Cerebellar cortex (tissue), 1 donor: ENCODE measurements at regions not wholly inside any gene's neighbourhood (a gene's known extent, or its start where the extent isn't known, plus 50 kb on each side); places are given as distances from the start of the nearest gene placed in this dataset.

Experiments
- DNase-seq: peaks from one replicate; pipeline ENCODE4 v3.0.0-alpha.2; 2015; ENCODE audit warnings: low spot score

DNA sequence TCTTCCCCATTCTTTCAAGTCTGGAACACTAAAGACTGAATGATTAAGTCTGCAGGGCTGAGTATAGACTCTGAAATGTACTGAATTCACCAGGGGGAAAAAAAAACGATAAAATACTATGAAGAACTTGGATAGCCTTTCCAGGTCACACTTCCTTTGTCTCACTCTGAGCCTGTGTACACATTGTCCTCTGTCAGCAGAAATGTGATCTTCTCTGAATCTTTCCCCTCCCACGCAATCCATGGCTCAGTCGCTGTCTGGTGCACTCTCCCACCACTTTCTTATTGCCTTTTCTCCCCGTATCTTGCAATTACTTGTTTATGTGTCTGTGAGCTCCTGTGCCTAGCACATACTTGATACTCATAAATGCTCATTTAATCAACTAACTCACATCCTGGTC lies 212.6 kb upstream of the RSPO3 start:
- no peak for DNase-seq

DNA sequence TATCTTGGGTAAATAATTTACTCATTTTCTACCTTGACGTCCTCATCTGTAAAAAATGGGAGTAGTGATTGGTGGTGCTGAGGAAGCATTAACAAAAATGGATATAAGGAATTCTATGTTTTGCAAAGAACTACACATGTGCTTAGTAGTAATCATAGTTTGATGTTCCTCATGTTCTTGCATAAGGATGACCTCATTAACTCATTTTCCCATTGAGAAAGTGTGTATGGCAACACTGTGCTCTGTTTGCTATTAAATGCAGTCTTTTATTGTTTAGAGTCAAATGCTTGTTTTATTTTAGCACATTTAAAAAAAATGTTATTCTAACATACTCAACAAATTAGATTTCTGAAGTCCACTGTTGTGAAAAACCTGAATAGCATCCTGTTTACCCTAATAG lies 211.2 kb upstream of the RSPO3 start:
- DNase-seq = no peak

DNA sequence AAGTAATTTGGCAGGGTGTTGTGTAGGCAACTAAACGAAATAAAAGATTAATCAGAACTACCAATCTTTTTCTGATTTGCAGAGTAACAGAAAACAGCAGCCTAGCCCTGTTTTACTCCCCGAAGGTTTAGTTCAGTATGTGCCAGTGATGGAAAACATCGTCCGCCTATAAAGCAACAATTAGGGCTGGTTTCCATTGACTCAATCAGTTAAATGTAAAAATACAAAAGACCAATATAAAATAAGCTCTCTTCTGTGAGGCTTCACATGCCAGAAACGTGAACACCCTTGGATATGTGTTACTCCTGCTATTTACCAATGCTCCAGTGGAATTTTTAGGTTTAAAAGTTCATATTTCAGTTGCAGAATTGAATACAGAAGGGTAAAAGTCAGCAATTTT lies 210.5 kb upstream of the RSPO3 start:
- no peak for DNase-seq

DNA sequence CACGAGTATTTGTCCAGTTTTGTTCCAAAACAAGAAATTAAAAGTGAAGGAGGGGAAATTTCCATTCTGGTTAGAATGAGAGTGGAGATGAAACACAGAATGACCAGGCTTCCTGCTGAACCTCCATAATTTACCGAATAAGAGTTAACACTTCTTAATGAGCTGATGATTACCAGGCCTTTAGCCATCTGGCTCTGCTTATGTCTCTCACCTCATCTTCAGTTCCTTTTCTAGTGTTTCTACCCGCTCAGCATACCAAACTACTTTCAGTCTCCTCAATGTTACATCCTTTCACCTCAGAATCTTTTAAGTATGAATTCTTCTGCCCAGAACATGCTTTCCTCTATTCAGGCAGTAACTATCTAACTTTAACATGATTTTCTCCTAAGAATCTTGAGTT lies 209.0 kb upstream of the RSPO3 start:
- DNase-seq = no peak

DNA sequence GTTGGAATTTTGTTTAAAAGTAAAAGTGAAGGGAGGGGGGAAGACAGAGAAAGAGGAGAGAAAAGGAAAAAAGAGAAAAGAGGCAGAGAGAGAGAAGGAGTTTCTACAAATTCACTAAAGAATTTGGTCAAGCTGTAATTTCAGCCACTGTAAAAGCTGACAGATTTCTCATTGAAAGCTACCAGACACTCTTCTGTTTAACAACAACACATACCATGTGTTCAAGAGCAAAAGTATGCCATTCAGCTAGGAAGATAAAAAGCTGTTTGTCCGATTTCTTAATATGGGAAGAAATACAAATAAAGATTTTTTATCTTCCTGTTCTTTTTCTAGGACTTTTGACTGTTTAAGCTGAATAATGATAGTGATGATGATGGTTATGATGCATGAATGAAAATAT lies 204.8 kb upstream of the RSPO3 start:
- DNase-seq = no peak

DNA sequence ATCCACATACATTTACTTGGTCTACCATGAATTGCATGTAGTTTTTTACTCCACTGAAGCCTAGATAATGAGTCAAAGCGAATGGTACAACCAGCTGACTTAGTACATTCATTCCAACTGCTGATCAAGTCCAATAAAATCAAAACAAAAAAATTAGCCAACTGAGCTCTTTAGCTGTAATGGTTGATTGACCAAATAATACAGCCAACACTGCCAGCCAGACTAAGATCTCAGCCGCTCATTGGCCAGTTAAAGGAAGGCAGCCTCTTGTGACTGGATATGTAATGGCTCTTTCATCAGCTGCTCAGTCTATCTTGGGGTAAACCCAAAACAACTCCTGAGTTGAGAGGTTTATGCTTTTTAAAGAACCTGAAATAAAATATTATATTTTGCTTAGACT lies 204.3 kb upstream of the RSPO3 start:
- no peak for DNase-seq

DNA sequence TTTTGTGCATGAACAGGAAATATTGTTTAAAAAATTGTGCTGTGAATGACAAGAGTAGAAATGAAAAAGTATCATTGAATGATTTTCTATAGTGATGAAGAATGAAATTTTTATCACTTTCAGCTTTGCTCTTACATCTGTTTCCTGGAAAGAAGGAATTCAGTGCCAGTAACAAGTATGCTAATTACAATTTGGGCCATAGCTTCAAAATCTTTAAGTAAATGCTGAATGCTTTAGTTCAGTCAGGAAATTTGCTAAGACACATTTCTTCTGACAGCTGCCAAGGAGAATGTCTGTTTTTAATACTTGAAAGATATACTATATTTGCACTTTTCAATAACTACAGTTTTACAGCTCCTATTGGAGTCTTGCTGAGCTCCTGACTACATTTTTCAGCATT lies 203.7 kb upstream of the RSPO3 start:
- DNase-seq = no peak

DNA sequence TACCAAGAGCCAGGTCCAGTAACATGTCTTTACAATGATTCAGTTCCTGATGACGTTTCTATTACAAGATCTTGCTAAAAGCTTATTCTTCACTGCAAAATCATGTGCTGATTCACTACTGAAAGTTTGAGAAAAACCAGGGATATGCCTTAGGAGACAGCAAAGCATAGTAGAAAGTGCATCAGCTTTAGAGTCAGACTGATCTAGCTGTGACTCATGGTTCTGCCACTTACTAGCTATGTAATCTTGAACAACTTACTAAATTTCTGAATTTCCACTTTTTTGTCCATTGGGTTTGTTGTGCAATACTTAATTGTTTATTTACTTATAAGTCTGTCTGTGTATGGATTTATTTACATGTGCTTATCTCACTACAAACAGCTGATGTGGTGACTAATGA lies 198.5 kb upstream of the RSPO3 start:
- no peak for DNase-seq

DNA sequence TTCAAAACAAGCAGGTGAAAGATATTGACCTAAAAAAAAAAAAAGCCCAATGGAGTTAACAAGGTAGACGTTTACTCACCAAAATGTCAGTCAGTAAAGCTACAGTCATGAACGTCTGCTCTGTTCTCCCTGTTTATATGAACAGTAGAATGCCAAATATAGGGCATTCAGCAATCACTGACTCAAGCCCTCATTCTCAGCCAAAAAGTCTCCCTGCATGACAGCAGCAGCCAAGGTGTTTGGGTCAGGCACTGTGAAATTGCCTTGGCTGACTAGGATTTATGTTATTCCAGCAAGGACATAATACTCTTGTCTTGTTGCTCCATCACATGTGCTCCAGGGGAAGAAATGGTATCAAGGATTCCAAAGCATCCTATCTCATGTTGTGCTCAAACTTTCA lies 194.7 kb upstream of the RSPO3 start:
- peak; percentile 81 for DNase-seq

DNA sequence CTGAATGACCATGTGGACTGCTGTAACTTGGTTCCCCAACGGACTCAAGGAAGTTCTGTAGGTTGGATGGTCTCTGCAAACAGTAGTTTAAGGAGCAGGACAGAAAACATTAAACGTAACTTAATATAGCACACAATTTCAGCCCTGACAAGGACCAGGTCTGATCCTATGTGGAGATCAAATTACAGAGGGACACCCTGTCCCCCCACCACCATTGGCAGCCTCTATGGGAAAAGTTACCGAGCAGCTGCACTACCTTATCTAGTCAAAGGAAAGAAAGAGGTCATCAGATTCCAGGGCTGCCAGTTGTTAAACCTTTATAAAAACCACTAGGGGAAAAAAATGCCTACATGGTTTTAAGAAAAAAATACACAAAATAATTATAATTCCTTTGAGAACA lies 191.5 kb upstream of the RSPO3 start:
- DNase-seq = no peak

DNA sequence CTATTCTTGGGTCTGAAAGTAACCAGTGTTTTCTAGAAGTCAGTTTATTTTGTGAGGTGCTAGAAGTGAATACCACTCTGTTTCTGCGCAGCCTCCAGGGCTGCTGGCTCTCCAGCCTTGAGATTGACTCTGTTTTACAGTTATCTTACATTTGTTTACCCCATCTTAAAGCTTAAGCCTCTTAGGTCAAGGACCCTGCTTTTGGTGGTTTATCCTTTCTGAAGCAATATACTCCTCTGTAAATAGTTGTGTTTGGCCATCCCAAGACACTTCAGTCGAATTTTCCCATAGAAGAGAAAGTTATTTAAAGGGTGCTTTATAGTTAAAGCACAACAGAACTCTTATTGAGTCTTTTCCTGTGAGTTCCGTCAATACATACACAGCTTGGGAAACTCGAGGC lies 190.6 kb upstream of the RSPO3 start:
- no peak for DNase-seq

DNA sequence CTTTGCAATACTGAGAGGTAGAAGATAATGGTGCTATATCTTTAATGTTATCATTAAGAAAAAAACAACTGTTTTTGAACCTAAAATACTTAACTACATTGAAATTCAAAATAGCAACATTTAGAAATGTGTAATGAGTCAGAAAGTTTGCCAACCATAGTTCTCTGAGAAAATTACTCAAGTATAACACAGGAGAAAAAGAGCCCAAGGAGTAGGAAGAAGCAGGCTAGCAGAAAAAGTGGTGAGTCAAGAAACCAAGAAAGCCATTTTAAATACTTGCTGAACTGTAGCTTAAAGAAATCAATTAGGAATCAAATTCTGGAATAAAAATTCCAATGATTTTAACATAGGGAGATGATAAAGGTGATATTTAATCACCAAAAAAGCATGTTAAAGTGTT lies 181.0 kb upstream of the RSPO3 start:
- no peak for DNase-seq

DNA sequence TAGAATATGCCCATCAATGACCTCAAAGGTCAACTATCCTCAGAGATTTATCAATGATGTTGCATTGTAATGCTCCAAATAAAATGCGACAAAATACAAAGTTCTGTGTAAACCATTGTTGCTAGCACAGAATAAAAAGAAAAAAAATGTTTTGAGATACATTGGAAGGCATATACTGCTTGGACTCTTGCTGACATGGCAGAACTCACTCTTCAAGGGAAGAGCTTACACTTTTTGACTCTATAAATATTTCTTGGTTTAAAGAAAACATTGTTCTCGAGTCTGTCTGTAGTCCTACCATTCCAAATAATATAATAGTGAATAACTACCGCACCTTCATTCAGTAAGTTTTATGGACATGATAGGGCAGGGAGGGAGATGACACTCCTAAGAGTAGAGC lies 178.7 kb upstream of the RSPO3 start:
- DNase-seq = no peak

DNA sequence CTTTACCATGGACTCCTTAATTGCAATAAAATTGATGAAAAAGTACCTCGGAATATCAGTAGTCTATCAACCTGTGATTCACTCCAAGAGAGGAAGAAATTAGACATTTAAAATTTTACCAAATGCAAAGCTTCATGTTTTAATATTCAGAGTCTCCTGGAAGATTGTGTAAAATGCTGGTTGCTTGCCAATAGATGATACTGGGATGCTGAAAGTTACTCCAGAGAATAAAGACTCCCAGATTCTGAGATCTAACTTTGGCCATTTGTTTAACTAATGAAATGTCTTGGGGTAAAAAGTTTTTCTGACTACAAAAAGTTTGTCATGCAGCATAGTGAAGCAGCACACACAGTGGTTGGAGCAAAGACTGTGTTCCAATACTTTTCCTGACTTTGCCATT lies 176.7 kb upstream of the RSPO3 start:
- DNase-seq = no peak

DNA sequence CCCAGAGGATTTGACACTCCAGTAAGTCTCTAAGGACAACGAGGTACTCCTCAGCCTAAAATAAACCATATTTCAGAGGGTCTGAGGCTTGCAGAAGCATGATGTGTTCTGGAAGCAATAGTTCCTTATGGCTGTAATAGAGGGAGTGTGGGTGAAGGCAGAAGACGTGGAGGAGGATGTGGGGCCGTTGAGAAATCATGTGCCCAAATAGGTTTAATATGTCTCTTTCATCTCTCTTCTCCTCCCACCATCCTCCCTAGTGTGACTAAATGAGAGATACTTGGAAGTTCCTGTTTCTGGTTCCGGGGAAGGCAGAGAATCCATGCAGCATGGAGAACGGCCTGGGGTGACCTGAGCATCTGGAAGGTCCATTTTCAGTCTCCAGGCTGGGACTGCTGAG lies 174.0 kb upstream of the RSPO3 start:
- no peak for DNase-seq

DNA sequence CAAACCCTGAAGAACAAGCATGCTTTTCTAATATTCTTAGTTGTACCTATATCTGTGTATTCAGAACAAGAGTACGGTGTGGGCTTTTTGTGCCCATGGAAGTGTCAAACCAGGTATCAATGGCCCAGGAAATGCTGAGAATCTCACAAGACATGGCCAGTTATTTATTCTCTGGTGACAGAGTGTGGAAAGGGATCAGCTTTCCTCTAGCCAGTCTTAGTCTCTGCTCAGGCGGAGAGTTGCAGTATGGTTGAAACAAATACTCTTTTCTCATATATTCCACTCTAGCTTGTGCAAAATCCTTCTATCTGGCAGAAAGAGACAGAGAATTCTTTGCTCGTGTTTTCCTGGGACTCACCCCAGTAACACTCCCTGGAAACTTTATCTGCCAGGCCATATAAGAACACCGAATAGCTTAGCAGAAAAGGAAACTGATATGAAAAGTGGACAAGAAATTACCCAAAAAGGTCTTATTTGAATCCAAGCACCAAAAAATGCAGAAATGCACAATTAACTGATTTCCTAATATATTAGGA lies 173.3 kb upstream of the RSPO3 start:
- no peak for DNase-seq

DNA sequence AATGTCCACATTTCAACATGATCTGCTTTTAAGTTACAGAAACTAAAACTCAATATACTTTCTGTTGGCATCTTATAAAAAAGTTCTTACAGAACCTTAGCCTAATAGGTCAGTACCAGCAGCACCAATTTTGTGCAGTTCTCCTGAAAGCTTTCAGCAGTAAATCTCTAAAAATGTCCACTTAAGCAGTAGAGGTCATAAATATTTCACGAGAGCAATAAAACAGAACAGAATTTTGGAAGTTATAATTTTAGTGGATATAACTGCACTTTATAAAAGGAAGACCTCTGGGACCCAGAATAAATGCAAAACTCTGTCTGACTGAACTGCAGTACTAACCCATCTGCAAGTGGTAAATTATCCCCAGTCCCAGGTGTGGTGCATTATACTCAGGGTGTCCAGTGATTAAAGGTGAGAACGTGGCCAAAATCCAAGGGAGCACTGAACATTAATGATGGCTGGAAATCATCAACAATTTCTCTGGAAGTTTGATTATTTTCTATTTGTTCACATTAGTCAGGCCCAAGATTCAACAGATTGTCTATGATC lies 172.6 kb upstream of the RSPO3 start:
- DNase-seq = no peak

DNA sequence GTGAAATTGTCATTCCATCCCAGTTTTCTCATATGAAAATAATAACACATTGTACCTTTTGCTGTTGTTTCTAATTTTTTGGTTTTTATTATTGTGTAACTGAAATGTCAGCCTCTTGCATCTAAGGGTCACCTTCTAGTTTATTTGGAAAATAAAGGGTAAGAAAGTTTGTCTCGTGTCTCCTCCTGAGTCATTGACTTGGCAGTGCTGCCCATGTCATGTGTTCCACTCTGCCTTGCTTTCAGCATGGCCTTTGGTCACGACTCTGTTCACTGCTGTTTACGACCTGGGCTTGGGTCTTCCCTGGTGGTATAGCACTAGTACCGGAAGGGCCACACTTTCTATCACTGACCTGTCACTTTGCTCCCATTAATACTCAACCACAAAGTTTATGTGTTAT lies 171.4 kb upstream of the RSPO3 start:
- DNase-seq = no peak

DNA sequence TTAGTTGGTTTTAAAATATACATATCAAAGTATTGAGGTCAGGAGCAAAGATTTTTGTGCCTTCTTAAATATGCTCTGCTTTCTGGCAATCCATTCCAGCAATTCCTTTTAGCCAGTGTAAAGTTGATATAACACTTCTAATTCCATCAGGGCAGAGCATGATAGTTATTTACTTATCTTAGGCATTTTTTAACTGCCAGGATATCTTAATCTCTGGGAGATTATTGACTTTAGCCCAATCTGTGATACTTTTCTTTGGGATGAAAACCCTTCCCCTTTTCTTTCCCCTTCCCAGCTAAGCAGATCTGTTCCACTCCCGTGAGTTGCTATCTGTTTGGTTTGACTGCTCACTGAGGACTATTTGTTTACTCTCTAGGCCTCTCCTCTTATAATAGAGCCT lies 168.7 kb upstream of the RSPO3 start:
- DNase-seq = no peak

DNA sequence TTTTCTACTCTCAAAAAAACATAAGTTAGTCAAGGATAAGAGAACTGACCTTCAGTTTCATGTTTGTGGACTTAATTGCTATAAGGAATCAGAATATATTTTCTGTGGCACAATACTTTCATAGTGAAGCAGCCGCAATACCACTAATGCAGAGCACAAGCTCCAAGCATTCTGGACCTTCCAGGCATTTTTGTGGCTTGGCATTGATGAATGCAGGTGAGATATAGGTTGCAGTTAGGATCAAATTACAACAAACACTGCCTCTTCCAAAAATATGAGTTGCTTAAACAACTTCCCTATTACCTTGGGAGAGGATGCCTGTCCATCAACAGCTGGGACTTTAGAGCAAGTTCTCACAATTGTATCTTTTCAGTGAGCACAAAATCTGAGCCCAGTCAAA lies 162.8 kb upstream of the RSPO3 start:
- no peak for DNase-seq

DNA sequence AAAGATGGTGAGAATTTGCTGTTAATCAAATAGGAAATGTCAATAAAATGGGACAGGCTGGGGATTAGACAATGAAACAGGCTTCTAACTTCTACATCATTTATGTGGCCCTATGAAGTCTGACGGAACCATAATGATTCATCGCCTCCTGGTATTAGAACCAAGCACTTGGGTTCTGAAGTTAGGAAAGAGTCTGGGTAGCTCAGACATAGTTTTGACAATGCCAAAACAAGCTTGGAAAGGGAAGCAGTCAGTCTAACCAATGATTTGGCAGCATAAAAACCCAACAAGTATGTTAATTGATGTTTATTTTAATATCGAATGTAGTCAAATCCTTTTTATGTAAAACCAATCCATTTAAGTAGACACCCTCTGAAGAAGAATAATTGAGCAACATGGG lies 160.8 kb upstream of the RSPO3 start:
- no peak for DNase-seq

DNA sequence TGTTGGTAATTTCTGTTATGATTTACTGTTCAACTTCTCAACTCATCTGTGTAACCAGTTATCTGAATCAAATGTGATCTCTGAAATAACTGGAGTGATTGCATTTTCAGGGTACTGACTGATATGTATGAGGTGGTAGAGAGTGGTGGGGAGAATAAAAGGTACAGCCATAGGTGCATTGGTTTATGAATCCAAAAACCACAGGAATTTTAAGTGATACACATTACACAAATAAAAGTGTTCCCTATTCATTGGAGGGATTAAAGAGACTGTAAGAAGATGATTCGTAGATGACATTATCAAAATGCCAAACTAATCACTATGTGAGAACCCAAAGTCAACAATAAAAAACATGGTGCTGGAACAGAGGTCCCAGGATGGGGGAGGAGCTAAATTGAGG lies 158.7 kb upstream of the RSPO3 start:
- DNase-seq = no peak

DNA sequence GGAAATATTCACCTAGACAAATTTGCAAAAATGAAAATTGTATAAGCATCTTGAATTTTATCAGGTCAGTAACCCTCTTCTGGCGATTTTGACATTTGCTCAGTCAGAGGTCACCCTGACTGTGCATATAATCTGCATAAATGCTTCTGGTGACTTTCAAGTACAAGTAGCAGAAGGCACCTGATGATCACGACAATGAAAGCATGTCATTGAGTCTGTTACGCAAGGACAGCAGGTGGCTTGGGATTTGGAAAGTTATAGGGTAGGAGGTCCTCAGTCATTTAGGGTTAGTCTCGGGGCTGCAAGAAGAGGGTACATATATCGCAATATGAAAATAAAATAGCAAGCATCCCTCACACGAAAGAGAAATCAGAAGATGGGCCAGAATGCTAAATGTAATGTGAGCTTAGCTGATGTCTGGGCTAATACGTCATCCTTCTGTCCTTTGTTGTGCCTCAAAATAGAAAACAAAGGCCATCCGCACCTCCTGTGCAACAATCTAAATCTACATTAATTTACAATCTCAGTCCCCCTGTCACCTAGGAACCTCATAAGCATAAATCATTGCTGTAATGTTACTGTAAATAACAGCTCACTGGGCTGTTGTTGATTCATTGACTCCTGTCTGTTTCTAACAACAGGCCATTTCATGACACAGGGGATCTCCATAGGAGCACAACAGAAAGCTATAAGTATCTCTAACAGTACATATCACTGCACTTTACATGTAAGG lies 155.2 kb upstream of the RSPO3 start:
- DNase-seq = peak; percentile 53

DNA sequence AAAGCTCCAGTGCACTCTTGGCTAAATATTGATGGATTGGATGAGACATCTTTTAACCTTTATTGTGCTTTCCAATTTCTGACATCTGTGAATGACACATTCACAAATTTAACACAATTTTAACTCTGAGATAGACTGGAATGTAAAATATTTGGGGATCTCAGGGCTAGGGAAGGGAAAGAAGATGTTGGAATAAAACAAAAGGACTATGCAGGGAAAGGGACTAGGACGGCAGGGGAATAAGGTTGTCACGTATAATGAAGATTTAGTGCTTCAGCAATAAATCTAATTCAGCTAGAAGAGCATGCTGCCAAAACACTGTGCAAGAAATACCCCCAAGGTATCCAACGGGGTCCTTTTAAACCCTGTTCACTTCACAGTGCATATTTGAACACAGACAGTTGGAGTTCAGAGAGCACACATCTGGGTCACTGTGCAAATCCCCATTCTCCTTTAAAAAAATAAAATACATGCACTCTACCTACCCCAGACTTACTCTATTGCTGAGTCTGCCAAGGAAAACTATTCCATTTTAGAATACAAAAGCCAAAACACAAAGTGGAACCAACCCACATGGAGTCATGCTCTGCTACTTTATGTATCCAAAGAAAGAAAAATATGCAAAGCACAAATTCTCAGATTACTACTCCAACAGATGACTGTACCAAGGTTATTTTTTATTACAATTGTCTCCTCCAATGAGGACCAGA lies 151.0 kb upstream of the RSPO3 start:
- no peak for DNase-seq
